ENCODE measurements at regions not wholly inside any gene's neighbourhood (a gene's known extent, or its start where the extent isn't known, plus 50 kb on each side); places are given as distances from the start of the nearest gene placed in this dataset.

GRCh38 chr3:5994651-5995050 lies 807.1 kb downstream of the EDEM1 start:
- no peak for TF ChIP-seq POLR2A (IDR thresholded peaks at IDR 0.05)
- no peak for TF ChIP-seq CTCF (IDR thresholded peaks at IDR 0.05)
- TF ChIP-seq EP300 (IDR thresholded peaks at IDR 0.05), result no peak

All from stomach (tissue), 4 donors.